ENCODE measurements at regions not wholly inside any gene's neighbourhood (a gene's known extent, or its start where the extent isn't known, plus 50 kb on each side); places are given as distances from the start of the nearest gene placed in this dataset.

- TF ChIP-seq POLR2AphosphoS5 (IDR thresholded peaks at IDR 0.05) (no peak), EP300 (IDR thresholded peaks at IDR 0.05) (no peak), CTCF (IDR thresholded peaks at IDR 0.05) (no peak), POLR2A (IDR thresholded peaks at IDR 0.05) (no peak)
- Histone ChIP-seq H3K9me3 (no peaks in the 10 kb centered on the region), H3K36me3 (peaks cover 0 to 8% of the 10 kb centered on the region in 2 donors), H3K4me1 (peaks cover 0 to 7% (median 0%) of the 10 kb centered on the region in 3 donors), H3K27ac (no peak overlapping the region), H3K4me3 (no peak overlapping the region), H3K27me3 (no peaks in the 10 kb centered on the region)
- ATAC-seq = no peak
- WGBS, 2 donors (ENCODE audit: low coverage in 1 of 2) = 73 to 87% methylated on average over 5 of the region's 6 CpGs
These were observed 238.8 kb upstream of the RGS6 start for GRCh38 chr14:71693381-71693780.

DNA sequence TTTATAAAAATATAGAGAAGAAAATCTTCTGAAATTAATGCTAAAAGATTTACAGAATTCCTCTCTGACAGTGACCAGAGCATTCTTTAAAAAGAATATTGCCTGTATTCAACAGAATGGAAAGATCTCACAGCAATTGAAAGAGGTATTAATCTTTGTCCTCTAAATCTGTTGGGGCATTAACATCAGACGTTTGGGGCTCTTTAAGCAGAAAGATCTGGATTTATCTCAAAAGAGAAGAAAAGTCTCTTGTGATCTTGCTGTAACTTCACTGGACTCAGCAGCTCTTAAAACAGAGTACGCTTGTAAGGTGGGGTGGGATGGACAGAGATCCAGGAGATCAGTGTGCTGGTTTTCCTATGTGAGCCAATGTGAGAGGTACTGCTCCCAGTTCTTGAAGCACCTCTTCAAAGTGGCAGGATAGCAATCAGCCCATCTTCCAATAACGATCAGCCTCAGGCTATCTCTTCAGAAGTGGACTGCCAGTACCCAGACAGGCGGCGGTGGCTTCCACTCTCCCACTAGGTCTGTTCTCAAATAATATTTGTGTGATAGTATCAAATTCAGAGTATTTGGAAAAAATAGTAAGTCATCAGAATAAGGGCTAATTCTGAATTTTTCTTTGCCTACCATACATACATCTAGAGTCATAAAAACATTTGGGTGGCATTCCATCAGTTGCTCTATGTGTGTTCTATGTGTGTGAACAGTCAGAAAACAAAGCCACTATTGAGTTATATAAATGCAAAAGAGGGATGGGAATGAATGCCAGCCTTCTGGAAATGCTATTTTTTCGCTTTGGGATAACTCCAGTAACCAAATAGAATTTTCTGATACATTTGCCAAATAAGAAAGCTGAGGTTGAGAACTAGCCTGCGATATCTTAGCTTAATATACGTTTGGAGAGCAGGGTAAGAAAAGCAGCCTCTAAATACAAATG lies 237.4 kb upstream of the RGS6 start:
- Histone ChIP-seq H3K4me1 (peaks cover 0 to 7% (median 2%) of the 10 kb centered on the region in 3 donors), H3K36me3 (peaks cover 0 to 12% of the 10 kb centered on the region in 2 donors), H3K27me3 (no peaks in the 10 kb centered on the region), H3K4me3 (no peak overlapping the region), H3K9me3 (no peaks in the 10 kb centered on the region), H3K27ac (no peak overlapping the region)
- TF ChIP-seq CTCF (IDR thresholded peaks at IDR 0.05) = no peak
- no peak for TF ChIP-seq POLR2A (IDR thresholded peaks at IDR 0.05)
- no peak for TF ChIP-seq EP300 (IDR thresholded peaks at IDR 0.05)
- no peak for TF ChIP-seq POLR2AphosphoS5 (IDR thresholded peaks at IDR 0.05)
- WGBS, 2 donors (ENCODE audit: low coverage in 1 of 2) = 87 to 94% methylated on average over 8 of the region's 8 CpGs
- no peak for ATAC-seq

DNA sequence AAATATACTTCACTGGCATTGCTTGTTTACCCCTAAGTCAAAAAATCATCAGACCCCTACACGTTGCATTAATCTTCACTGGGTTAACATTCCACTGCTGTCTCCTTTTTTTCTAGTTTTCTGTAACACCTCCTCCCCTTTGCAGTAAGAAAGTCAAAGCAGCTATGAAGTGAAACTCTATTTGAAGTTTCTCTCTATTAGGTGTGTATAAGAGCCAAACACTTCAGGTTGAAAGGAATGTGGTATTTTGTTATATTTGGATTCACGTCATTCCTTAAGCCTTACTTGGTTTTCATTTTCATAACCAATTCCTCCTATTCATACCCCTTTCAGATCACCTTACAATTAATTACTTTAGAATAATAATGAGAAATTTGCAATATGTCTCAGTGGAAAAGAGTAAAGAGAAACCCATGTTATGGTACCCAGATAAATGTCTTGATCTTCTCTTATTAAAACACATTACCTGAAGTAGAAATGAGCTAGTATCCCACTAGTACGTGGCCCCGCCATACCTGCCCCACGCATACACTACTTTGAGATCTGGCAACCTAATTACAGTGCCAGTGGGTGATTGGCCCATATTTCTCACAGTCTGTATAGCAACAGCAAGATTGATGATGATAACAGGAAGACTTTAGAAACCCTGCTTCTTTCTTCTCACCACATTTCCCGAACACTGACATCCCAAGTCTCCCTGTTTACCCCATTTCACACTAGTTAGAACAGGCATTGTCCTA lies 236.4 kb upstream of the RGS6 start:
- Histone ChIP-seq H3K27me3 (no peaks in the 10 kb centered on the region), H3K4me3 (no peak overlapping the region), H3K4me1 (peaks cover 0 to 7% (median 2%) of the 10 kb centered on the region in 3 donors), H3K9me3 (no peaks in the 10 kb centered on the region), H3K27ac (no peak overlapping the region), H3K36me3 (peaks cover 0 to 11% of the 10 kb centered on the region in 2 donors)
- ATAC-seq = no peak
- 58 to 81% methylated on average over 4 to 6 of the region's 6 CpGs for WGBS, 2 donors (ENCODE audit: low coverage in 1 of 2)
- TF ChIP-seq CTCF (IDR thresholded peaks at IDR 0.05) = no peak
- TF ChIP-seq POLR2A (IDR thresholded peaks at IDR 0.05) = no peak
- no peak for TF ChIP-seq EP300 (IDR thresholded peaks at IDR 0.05)
- TF ChIP-seq POLR2AphosphoS5 (IDR thresholded peaks at IDR 0.05) = no peak

DNA sequence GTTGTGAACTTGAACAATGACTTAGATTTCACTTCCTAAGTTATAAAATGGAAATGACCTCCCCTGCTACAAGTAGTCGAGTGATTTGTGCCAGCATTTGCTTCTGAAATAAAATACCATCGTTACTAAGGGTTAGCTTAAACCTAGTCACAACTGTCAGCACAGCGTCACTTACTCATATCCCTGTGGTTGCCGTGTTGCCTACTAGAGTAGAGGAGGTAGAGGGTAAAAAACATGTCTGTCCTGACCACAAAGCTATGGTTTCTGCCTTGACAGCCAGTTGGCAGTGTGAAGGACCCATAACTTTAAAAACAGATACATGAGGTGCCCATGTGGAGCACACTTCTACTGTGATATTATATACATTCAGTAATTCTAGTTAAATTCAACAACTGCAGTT lies 234.2 kb upstream of the RGS6 start:
- H3K27ac ChIP-seq = no peak overlapping the region
- H3K36me3 ChIP-seq = peaks cover 0 to 8% of the 10 kb centered on the region in 2 donors
- H3K27me3 ChIP-seq = no peaks in the 10 kb centered on the region
- TF ChIP-seq POLR2AphosphoS5 (IDR thresholded peaks at IDR 0.05) (no peak), EP300 (IDR thresholded peaks at IDR 0.05) (no peak), CTCF (IDR thresholded peaks at IDR 0.05) (no peak), POLR2A (IDR thresholded peaks at IDR 0.05) (no peak)
- no peaks in the 10 kb centered on the region for H3K9me3 ChIP-seq
- H3K4me3 ChIP-seq = no peak overlapping the region
- ATAC-seq = no peak
- WGBS, 2 donors (ENCODE audit: low coverage in 1 of 2) = 89 to 100% methylated on average over 2 to 4 of the region's 4 CpGs
- peaks cover 0 to 4% (median 2%) of the 10 kb centered on the region in 3 donors for H3K4me1 ChIP-seq
